ENCODE measurements at regions not wholly inside any gene's neighbourhood (a gene's known extent, or its start where the extent isn't known, plus 50 kb on each side); places are given as distances from the start of the nearest gene placed in this dataset.
"Not testable (repeated sequence)": the region's sequence is repeated elsewhere in the genome, so short reads cannot be mapped to it uniquely, and the experiment has no call there.

DNA sequence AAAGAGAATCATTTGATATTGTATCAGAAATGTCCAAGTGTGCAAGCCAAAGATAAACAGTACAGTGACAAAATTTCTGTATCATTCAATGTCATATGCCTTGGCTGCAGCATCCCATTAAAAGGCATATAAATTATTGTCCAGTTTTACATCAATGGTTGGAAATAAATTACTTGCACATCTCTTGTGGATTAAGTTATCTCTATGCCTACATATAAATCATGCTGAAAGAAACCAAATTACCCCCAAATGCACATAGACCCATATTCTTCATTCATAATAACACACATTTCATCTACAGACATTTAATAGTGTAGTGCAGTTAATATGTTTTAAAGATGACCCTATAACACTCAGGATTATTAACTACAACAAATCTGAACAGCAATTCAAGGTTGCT, 1415.7 kb upstream of the PCDH9 start:
- DNase-seq (ENCODE audit: low spot score): no peak

DNA sequence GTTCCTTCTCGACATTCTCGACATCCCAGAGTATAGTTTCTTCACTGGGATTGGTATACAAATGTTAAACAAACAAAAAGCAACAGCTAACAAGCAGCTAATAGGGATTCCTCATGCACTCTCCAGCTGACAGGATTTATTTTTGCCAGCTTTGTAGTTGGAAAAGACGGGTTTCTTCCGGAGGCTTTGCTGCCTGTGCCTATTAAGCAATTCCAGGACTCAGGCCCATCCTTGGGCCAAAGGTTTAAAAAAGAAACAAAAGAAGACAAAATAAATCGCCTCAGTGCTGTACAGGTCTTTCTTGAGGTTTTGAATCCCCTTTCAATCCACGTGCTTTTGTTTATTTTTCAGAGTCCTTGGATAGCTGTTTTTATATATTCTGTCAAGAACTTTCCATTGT, 1414.5 kb upstream of the PCDH9 start:
- DNase-seq (ENCODE audit: low spot score): no peak

DNA sequence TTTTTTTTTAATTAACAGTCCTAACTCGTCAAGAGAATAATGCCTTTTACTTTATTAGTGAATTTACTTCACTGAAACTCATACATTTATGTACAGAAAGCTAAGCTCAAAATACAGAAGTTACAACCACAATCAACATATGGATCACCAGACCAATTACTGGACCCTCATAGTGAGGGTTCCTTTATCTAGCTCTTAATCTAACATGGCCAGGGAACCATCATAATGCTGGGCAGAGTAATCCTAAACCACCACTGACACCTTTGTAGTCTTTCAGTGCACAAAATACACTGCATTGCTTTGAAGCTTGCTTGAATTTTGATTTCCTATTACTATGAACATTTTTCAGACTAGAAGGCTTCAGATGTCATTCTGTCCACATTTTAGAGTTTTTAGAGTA, 1406.6 kb upstream of the PCDH9 start:
- DNase-seq (ENCODE audit: low spot score): no peak

DNA sequence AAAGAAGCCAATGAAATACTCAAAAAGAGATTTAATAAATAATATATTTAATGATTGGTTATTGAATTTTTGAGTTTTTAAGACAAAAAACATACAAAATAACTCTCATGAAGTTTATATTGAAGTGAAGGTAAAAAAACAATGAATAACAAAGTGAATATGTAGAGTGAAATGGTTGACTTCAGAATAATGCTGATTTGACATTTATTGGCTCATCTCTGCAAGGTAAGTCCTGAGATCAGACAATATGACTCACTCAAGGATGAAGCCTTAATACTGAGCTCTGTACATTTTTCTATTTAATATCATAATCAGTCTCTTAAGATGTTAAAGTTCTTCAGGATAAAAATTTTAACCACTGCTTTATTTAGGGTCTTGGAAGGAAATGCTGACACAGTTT, 1398.9 kb upstream of the PCDH9 start:
- DNase-seq (ENCODE audit: low spot score): no peak

DNA sequence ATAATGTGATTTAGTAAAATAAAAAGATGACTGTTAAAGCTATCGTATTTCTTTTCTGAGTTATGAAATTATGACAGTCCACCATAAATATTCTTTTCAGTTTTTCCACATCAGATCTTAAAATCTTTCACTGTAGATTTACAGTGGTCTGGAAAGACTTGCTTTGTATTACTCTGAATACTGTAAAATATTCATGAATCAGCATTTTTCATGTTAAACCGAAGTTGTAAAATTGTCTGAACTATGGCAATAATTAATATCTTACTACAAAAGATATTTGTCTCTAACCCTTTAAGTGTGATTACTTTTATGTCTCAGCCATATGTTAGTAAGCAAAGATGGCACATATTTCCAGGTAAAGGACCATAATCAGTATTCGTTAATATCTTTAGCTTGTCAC, 1397.2 kb upstream of the PCDH9 start:
- no peak for DNase-seq (ENCODE audit: low spot score)

DNA sequence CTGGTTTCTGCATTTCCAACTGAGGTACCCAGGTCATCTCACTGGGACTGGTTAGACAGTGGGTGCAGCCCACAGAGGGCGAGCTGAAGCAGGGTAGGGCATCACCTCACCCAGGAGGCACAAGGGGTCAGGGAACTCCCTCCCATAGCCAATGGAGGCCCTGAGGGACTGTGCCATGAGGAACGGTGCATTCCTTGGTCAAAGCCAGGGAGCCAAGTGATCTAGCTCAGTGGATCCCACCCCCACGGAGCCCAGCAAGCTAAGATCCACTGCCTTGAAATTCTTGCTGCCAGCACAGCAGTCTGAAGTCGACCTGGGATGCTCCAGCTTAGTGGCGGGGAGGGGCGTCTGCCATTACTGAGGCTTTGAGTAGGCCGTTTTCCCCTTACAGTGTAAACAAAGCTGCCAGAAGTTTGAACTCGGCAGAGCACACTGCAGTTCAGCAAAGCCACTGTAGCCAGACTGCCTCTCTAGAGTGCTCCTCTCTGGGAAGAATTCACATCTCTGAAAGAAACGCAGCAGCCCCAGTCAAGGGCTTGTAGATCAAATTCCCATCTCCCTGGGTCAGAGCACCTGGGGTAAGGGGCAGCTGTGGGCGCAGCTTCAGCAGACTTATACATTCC, 1386.6 kb upstream of the PCDH9 start:
- no peak for DNase-seq (ENCODE audit: low spot score)

DNA sequence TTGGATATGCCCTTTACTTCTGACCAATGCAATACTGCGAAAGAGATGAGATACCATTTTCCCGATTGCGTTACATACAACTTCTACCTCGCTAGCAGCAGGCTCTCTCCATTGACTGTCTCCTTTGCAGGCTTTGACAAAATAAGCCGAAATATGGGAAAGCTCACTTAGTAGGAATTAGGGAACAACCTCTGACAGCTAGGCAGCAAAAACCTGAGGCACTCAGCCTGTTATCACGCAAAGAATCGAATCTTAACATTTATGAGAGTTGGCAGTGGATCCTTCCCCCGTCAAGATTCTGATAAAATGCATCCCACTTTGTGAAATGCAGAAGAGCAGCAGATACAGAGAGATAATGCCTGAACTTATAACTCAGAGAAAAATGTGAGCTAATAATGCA, 1379.5 kb upstream of the PCDH9 start:
- DNase-seq (ENCODE audit: low spot score): no peak

DNA sequence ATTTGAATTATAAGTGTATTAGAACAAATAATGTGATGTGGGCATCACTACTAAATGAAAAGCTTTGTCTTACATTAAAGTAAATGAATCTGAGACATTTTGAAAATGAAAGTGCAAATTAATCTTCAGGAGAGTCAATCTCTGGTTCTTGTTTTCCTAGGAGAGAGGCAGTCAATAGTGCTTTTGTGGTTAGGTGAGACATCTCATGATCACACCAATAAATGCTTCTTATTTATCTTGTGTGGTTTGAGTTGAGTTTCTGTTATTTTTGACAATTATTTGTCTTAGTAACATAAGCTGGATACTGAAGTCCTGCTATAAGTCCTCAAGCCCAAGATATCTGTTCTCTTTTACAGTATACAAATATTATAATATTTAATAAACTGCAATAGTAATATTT, 1378.0 kb upstream of the PCDH9 start:
- no peak for DNase-seq (ENCODE audit: low spot score)

DNA sequence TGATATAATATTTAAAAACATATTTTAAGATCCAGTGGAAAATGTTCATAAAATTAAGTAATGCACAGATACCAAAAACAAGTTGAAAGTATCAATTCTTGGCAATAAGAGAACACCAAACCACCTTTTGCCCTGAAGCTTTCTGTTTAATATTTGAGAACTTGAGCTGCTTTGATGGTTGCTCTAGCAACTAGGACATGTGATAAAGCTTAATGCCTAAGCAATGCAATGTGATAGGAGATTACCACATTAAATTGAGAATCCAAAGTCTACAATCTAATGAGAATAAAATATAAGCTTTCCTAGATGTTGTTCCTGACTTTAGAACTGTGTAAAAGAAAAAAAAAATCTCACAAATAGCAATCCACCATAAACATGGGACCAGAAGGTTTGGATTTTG, 1367.5 kb upstream of the PCDH9 start:
- DNase-seq (ENCODE audit: low spot score): no peak

DNA sequence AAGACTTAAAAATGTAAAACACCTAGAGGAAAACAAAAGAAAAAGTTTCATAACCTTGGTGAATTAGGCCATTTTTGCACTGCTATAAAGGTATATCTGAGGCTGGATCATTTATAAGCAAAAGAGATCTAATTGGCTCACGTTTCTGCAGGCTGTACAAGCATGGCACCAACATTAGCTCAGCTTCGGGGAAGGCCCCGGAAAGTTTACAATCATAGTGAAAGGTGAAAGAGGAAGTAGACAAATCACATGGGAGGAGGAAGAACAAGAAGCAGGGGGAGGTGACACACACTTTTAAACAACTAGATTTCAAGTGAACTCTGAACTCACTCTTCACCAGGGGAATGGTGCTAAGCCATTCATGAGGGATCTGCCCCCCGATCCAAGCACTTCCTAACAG, 1358.5 kb upstream of the PCDH9 start:
- no peak for DNase-seq (ENCODE audit: low spot score)

DNA sequence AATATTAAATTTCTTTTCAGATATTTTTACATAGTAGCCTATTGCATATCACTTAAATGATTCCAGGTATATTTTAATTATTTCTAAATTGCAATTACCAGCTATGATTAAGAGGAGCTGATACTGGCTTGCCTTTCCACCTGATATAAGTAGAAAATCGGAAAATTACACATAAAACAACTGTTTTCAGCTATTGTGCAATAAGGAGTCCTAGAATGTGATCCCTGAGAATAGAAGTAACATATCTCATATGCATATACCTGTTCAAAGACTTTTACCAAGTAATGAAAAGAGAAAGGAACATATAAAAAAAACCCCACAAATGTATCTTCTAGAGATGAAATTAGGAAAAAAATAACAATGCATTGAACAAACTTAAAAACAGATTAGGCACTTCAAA, 1354.6 kb upstream of the PCDH9 start:
- no peak for DNase-seq (ENCODE audit: low spot score)

DNA sequence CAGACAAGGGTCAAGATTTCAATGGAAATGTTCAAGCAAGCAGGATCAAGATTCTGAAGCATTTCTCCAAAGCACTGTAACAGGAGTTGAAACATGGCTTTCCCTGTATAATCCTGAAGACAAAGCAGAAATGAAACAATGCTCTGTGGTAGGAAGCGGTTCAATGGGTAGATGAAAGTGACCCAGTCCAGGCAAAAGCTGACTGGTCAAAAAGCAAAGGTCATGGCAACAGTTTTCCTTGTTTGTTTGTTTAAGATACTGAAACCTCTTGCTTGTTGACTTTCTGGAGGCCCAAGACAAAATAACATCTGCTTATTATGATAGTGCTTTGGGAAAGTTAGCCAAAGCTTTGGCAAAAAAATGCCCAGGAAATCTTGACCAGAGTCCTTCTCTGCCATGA, 1343.9 kb upstream of the PCDH9 start:
- no peak for DNase-seq (ENCODE audit: low spot score)

DNA sequence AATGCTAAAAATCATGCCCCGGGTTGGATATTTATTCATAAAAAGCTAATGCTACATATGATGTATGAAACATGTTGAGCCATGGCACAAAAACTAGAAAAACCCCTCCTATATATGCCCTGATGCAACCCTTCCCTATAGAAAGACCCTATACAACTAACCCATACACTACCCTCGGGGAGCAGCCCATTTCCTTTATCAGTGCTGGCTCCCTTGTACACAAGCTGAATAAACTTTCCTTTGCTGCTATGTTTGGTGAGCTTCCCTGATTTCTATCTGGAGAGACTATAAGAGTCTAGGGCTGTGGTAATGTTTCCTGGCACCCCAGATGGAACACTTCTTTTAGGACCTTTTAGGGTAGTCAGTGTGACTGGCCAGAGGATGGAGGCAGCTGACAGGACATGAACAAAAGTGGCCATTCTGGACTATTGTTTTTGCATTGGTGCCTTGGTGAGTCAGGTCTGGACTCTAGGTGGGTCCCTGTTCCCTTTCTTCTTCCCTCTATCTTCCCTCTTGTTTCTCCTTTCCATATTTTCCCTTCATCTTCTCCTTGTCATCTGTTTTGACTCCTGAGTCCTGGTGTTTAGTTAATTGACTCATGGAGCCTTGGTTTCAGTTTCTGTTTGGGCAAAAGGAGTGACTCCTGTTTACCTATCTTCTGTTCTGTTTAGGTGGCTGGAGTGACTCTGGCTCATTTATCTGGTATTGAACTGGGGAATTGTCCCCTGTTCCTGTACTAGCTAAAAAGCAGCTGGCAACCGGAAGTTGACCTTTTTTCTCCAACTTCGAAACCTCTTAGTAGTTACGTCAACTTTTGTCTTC, 1321.8 kb upstream of the PCDH9 start:
- DNase-seq (ENCODE audit: low spot score): no peak

DNA sequence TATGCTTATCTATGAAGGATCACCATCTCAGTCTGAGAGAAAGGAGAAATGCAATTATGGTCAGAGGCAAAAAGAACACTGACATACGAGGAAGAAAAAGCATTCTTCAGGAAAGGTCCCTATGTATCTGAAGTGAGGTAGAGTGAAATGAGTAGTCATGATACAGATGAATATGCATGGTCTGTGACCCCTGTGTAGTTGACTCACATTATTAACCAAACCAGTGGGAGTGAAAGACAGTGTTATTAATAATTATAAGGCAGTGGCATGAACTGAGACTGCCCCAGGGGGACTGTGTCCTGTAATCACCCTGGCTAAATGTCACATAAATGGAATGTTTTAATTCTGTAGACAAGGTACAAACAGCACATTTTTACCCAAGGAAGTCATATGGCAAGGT, 1320.2 kb upstream of the PCDH9 start:
- DNase-seq (ENCODE audit: low spot score): no peak

DNA sequence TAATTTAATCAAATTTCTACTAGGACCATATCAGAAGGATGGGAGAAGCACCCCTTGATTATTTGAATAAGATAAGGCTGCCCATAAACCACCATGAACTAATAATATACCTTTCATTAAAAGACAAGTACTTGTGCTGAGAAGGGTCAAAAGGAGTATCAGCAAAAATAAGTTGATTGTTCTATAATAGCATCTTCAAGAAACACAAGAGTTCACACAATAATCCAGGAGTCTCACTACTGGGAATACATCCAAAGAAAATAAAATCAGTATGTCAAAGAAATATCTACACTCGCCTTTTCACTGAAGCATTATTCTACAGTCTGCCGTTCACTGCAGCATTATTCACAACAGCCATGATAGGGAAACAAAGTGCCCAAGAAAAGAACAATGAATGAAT, 1310.1 kb upstream of the PCDH9 start:
- DNase-seq (ENCODE audit: low spot score): no peak

DNA sequence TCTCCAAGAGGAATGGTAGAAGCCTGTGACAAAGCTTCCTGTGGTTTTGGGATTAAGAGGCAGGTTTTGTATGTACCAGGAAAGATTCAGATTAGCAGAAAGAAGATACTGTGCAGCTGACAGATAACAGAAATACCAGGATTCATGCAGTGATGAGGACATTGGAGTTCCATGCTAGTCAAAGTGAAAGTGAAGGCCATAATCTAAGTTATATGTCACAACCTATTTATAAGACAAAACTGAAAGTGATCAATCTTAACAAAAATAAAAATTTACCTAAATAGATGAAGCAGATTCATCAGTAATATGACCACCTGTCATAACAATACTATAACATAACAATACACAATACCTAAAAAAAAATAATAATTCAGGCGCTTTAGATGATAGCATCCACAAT, 1305.2 kb upstream of the PCDH9 start:
- no peak for DNase-seq (ENCODE audit: low spot score)

DNA sequence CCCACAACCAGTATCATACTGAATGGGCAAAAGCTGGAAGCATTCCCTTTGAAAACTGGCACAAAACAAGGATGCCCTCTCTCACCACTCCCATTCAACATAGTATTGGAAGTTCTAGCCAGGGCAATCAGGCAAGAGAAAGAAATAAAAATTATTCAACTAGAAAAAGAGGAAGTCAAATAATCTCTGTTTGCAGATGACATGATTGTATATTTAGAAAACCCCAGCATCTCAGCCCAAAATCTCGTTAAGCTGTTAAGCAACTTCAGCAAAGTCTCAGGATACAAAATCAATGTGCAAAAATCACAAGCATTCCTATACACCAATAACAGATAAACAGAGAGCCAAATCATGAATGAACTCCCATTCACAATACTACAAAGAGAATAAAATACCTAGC, 1297.0 kb upstream of the PCDH9 start:
- not testable (repeated sequence) for DNase-seq (ENCODE audit: low spot score)

DNA sequence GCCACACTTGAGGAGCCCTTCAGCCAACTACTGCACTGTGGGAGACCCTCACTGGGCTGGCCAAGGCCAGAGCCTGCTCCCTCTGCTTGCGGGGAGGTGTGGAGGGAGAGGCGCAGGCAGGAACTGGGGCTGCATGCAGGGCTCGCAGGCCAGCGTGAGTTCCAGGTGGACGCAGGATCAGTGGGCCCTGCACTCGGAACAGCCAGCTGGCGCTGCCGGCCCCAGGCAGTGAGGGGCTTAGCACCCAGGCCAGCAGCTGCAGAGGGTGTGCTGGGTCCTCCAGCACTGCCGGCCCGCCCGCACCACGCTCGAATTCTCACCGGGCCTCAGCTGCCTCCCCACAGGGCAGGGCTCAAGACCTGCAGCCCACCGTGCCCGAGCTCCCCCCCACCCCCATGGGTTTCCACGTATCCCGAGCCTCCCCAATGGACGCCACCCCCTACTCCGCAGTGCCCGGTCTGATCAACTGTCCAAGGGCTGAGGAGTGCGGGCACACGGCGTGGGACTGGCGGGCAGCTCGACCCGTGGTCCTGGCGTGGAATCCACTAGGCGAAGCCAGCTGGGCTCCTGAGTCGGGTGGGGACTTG, 1293.8 kb upstream of the PCDH9 start:
- no peak for DNase-seq (ENCODE audit: low spot score)

DNA sequence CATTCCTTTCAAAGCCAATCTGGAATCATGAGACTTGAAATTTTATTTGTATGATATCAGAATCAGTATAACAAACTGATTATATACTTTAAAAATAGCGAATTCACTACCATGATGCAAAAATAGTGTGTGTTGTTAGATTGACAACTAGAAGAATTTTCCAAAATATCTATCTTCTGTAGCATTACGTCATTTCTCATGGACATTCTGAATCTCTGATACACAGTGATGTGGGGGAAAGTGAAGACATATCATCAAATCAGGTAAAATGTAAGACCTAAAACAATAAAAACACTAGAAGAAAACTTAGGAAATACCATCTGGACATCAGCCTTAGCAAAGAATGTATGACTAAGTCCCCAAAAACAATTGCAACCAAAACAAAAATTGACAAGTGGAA, 1292.0 kb upstream of the PCDH9 start:
- DNase-seq (ENCODE audit: low spot score): no peak

DNA sequence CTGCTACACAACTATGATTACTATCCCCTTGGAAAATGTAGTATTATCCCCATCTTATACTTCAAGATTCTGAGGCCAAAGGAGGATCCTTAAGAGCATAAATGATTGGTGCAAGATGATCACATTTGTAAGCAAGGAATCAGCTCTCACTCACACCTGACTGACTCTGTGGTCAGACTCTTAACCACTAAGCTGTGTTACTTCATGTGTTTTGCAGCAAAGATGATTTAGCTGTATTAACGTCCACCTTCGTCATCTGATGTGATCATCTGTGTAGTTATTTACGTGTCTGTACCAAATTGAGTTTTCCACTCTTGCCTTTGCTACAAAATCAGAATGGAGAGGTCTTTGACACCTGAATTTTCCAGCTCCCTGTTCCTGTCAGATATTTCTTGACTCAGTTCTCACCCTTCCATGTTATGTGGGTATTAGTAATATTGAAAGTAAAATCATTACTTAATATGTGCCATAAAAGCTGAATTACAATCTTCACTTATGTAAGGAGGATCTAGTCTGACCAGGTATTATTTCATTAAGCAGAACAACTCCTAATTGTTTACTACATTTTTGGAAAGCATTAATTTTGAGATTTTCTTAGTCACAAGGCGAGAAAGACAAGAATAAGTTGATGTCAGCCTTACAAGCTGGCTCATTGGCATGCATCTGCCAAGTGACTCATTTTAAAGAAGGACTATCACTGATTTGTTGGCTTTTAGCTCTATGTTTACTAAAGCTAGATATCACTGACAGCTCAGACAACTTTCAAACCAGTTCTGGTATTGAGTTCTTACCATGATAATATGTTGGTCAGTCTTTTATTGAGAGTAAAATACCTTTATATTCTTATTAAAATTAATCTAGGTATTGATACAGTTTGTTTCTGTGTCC, 1279.8 kb upstream of the PCDH9 start:
- DNase-seq (ENCODE audit: low spot score): no peak

DNA sequence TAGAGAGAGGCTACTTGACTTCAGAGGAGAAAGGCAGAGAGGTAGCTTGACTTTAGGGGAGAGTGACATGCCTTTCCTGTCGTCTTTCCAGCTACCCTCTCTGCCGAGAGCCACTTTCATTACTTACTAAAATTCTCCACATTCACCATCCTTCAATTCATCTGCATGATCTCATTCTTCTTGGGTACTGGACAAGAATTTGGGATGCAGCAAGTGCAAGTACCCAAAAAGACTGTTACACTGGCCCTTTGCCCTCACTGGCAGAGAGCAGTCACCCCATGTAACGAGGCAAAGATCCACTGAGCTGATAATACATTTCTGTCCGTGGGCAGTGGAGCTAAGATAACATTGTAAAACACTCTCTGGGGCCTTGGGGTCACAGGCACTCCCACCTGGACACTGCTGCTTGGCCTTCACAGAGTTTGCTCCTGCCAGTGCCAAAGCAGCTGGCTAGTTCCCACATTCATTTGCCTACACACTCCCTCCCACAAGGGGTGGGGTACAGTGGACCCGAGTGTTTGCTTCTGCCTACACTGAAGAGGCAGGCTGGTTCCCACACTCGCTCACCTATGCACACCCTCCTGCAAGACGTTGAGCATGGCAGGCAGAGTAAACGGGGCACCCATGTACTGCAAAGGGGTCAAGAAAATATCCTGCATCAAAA, 1276.9 kb upstream of the PCDH9 start:
- no peak for DNase-seq (ENCODE audit: low spot score)

DNA sequence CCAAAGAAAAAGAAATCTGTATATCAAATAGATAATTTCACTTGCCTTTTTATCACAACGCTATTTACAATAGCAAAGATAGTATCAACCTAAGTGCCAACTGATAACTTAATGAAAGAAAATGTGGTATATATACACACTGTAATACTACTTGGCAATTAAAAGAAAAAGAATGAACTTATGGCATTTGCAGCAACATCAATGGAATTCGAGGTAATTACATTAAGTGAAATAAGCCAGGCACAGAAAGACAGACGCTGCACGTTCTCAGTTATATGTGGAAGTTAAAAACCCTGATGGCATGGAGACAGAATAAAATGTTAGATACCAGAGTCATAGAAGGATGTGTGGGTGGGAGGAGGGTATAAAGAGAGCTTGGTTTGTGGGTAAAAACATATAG, 1260.5 kb upstream of the PCDH9 start:
- no peak for DNase-seq (ENCODE audit: low spot score)
